ENCODE measurements at regions not wholly inside any gene's neighbourhood (a gene's known extent, or its start where the extent isn't known, plus 50 kb on each side); places are given as distances from the start of the nearest gene placed in this dataset.

GRCh38 chr2:167334146-167334742, 446.0 kb downstream of the XIRP2 start:
- TF ChIP-seq CTCF (optimal IDR thresholded peaks at IDR 0.05 in 1 of 3, IDR thresholded peaks at IDR 0.05 in 1 of 3, conservative IDR thresholded peaks at IDR 0.05 in 1 of 3; ENCODE audit: extremely low read depth in 1 of 3, insufficient read depth in 2 of 3, low read length in 3 of 3) (no peak), EZH2 (IDR thresholded peaks at IDR 0.05; ENCODE audit: low read length) (no peak)

Data from keratinocyte (primary cell).